Caco-2 (cell line): ENCODE measurements at regions not wholly inside any gene's neighbourhood (a gene's known extent, or its start where the extent isn't known, plus 50 kb on each side); places are given as distances from the start of the nearest gene placed in this dataset.

Experiments used
- BruUV-seq: library from RNA; stranded (reverse); fragments of 400-500 nt; replicated peaks from 2 replicates; lab custom pipeline; 2021; lab: Mats Ljungman, UMichigan
- CTCF ChIA-PET: fragments of 300-600 bp; sonication (Branson Sonifier 250); formaldehyde crosslinking; loops from one replicate; lab custom pipeline; 2022; ENCODE audit warnings: antibody characterized with exemption; lab: Charles Lee
- POLR2A ChIA-PET: fragments of 300-600 bp; sonication (Branson Sonifier 250); formaldehyde crosslinking; loops from one replicate; lab custom pipeline; 2022; ENCODE audit warnings: antibody characterized with exemption; lab: Charles Lee
- DNase-seq, 2 experiments: peaks; one replicate each; pipeline versions ENCODE4 v3.0.0 to v3.0.0-alpha.2; 2020 to 2022
- H3K27me3 ChIP-seq: replicated peaks from 2 replicates; pipeline ENCODE4 v1.6.0; 2011; ENCODE audit warnings: low read length; ENCODE audit not compliant: control insufficient read depth, insufficient read depth
- H3K36me3 ChIP-seq: 2 replicates; pipeline ENCODE4 v1.5.1; 2011; ENCODE audit warnings: low read length; ENCODE audit not compliant: control insufficient read depth, insufficient read depth
- H3K4me1 ChIP-seq: fragments of 250-450 bp; sonication (Bioruptor Pico); 2 replicates; pipeline ENCODE4 v1.5.1; 2020; ENCODE audit warnings: mild to moderate bottlenecking
- H3K4me3 ChIP-seq: 2 replicates; pipeline ENCODE4 v1.5.1; 2011; ENCODE audit warnings: low read depth, mild to moderate bottlenecking, control low read depth, low read length
- H3K9me3 ChIP-seq: fragments of 250-450 bp; sonication (Bioruptor Pico); 2 replicates; pipeline ENCODE4 v1.5.1; 2020; ENCODE audit warnings: mild to moderate bottlenecking, moderate library complexity
- H3K27ac Mint-ChIP-seq: one replicate; pipeline ENCODE4 v1.8.0; 2022; ENCODE audit warnings: mixed read lengths; ENCODE audit not compliant: unreplicated experiment
- H3K27me3 Mint-ChIP-seq: one replicate; pipeline ENCODE4 v1.8.0; 2022; ENCODE audit warnings: mixed read lengths; ENCODE audit not compliant: insufficient read depth, unreplicated experiment
- H3K36me3 Mint-ChIP-seq: one replicate; pipeline ENCODE4 v1.8.0; 2022; ENCODE audit warnings: mild to moderate bottlenecking, mixed read lengths; ENCODE audit not compliant: insufficient read depth, unreplicated experiment
- H3K4me1 Mint-ChIP-seq: one replicate; pipeline ENCODE4 v1.8.0; 2022; ENCODE audit warnings: low read depth, mixed read lengths; ENCODE audit not compliant: unreplicated experiment
- H3K4me3 Mint-ChIP-seq: one replicate; pipeline ENCODE4 v1.8.0; 2022; ENCODE audit warnings: mild to moderate bottlenecking, moderate library complexity, mixed read lengths; ENCODE audit not compliant: unreplicated experiment
- H3K9me3 Mint-ChIP-seq: one replicate; pipeline ENCODE4 v1.8.0; 2022; ENCODE audit warnings: mixed read lengths; ENCODE audit not compliant: unreplicated experiment
- CTCF ChIP-seq, 2 experiments: fragments of 200-600 bp in 1 of 2; IDR thresholded peaks; 1 replicate in 1 of 2; 2 replicates in 1 of 2; pipeline versions ENCODE4 v1.5.1 to v1.8.0; 2011 to 2022; ENCODE audit warnings: antibody characterized with exemption in 1 of 2, control low read depth in 1 of 2, inconsistent platforms in 1 of 2, low read depth in 1 of 2, low read length in 1 of 2, mild to moderate bottlenecking in 1 of 2, moderate library complexity in 1 of 2; ENCODE audit not compliant: insufficient read depth in 1 of 2, severe bottlenecking in 1 of 2, unreplicated experiment in 1 of 2
- intact Hi-C: fragments of 100-400 bp; cut with micrococcal nuclease; formaldehyde crosslinking; loops from one replicate; pipeline ENCODE4 v1.10.0; 2022; ENCODE audit not compliant: unreplicated experiment

GRCh38 chrX:42432552-42432951 lies 345.4 kb downstream of the PPP1R2C start:
- no TSS peak for BruUV-seq

GRCh38 chrX:42422961-42423360 lies 355.0 kb downstream of the PPP1R2C start:
- Histone ChIP-seq H3K9me3 (no peaks in the 10 kb centered on the region), H3K4me3 (no peak overlapping the region), H3K36me3 (no peaks in the 10 kb centered on the region), H3K27me3 (no peaks in the 10 kb centered on the region), H3K4me1 (no peaks in the 10 kb centered on the region)
- Mint-ChIP-seq H3K27ac (no peak overlapping the region), H3K36me3 (no peaks in the 10 kb centered on the region), H3K4me1 (peaks cover 7% of the 10 kb centered on the region), H3K27me3 (no peaks in the 10 kb centered on the region), H3K4me3 (no peak overlapping the region), H3K9me3 (no peaks in the 10 kb centered on the region)
- ChIA-PET POLR2A (no interaction called here), CTCF (no interaction called here)
- DNase-seq = no peak
- no peak for TF ChIP-seq CTCF (IDR thresholded peaks at IDR 0.05; ENCODE audit: insufficient read depth in 1 of 2, low read depth in 1 of 2, low read length in 1 of 2, severe bottlenecking in 1 of 2, unreplicated experiment in 1 of 2)
- no TSS peak for BruUV-seq
- intact Hi-C loops = no loop called here

More at GRCh38 chrX:42432552-42432951, 345.4 kb downstream of the PPP1R2C start:
- CTCF ChIA-PET = no interaction called here
- POLR2A ChIA-PET = no interaction called here
- H3K9me3 Mint-ChIP-seq = no peaks in the 10 kb centered on the region
- no peaks in the 10 kb centered on the region for H3K4me1 ChIP-seq
- no peaks in the 10 kb centered on the region for H3K27me3 Mint-ChIP-seq
- no peaks in the 10 kb centered on the region for H3K27me3 ChIP-seq
- no peak overlapping the region for H3K27ac Mint-ChIP-seq
- no peak for TF ChIP-seq CTCF (IDR thresholded peaks at IDR 0.05; ENCODE audit: insufficient read depth in 1 of 2, low read depth in 1 of 2, low read length in 1 of 2, severe bottlenecking in 1 of 2, unreplicated experiment in 1 of 2)
- peak; percentile 6 to 34 for DNase-seq
- H3K36me3 ChIP-seq = no peaks in the 10 kb centered on the region
- peaks cover 7% of the 10 kb centered on the region for H3K4me1 Mint-ChIP-seq
- H3K4me3 Mint-ChIP-seq = no peak overlapping the region
- H3K36me3 Mint-ChIP-seq = no peaks in the 10 kb centered on the region
- intact Hi-C loops = no loop called here
- no peak overlapping the region for H3K4me3 ChIP-seq
- H3K9me3 ChIP-seq = no peaks in the 10 kb centered on the region

- ChIA-PET CTCF (no interaction called here), POLR2A (no interaction called here)
- DNase-seq = no peak
- Mint-ChIP-seq H3K27ac (no peak overlapping the region), H3K4me1 (peaks cover 7% of the 10 kb centered on the region), H3K27me3 (no peaks in the 10 kb centered on the region), H3K36me3 (no peaks in the 10 kb centered on the region), H3K4me3 (no peak overlapping the region), H3K9me3 (no peaks in the 10 kb centered on the region)
- no peaks in the 10 kb centered on the region for H3K9me3 ChIP-seq
- no peak for TF ChIP-seq CTCF (IDR thresholded peaks at IDR 0.05; ENCODE audit: insufficient read depth in 1 of 2, low read depth in 1 of 2, low read length in 1 of 2, severe bottlenecking in 1 of 2, unreplicated experiment in 1 of 2)
- no peaks in the 10 kb centered on the region for H3K27me3 ChIP-seq
- no TSS peak for BruUV-seq
- H3K36me3 ChIP-seq = no peaks in the 10 kb centered on the region
- no peaks in the 10 kb centered on the region for H3K4me1 ChIP-seq
- no peak overlapping the region for H3K4me3 ChIP-seq
- intact Hi-C loops = no loop called here
Observed at GRCh38 chrX:42420426-42420825, 357.5 kb downstream of the PPP1R2C start.
